GM18511 (cell line): ENCODE measurements at regions not wholly inside any gene's neighbourhood (a gene's known extent, or its start where the extent isn't known, plus 50 kb on each side); places are given as distances from the start of the nearest gene placed in this dataset.
"Not testable (repeated sequence)": the region's sequence is repeated elsewhere in the genome, so short reads cannot be mapped to it uniquely, and the experiment has no call there.

Experiments
- ATAC-seq: cut with Tn5 transposase; IDR thresholded peaks from one replicate; pipeline ENCODE4 v1.9.1; 2021; ENCODE audit warnings: mild to moderate bottlenecking, moderate library complexity; ENCODE audit not compliant: unreplicated experiment

GRCh38 chr17:77628035-77628434, 330.5 kb upstream of the TNRC6C start:
- no peak for ATAC-seq

- ATAC-seq: not testable (repeated sequence)
Observed at GRCh38 chr17:77629284-77629683, 329.2 kb upstream of the TNRC6C start.

GRCh38 chr17:77631307-77631706, 327.2 kb upstream of the TNRC6C start:
- no peak for ATAC-seq

- ATAC-seq: no peak
Observed at GRCh38 chr17:77632619-77633018, 325.9 kb upstream of the TNRC6C start.

GRCh38 chr17:77634710-77635109, 323.8 kb upstream of the TNRC6C start:
- no peak for ATAC-seq

GRCh38 chr17:77635176-77635575, 323.3 kb upstream of the TNRC6C start:
- no peak for ATAC-seq

- not testable (repeated sequence) for ATAC-seq
Observed at GRCh38 chr17:77635785-77636184, 322.7 kb upstream of the TNRC6C start.

- no peak for ATAC-seq
Observed at GRCh38 chr17:77636835-77637817, 321.4 kb upstream of the TNRC6C start.

- ATAC-seq: no peak
Observed at GRCh38 chr17:77637818-77638575, 320.5 kb upstream of the TNRC6C start.

- no peak for ATAC-seq
Observed at GRCh38 chr17:77640252-77640651, 318.3 kb upstream of the TNRC6C start.

- no peak for ATAC-seq
Observed at GRCh38 chr17:77640916-77641605, 317.4 kb upstream of the TNRC6C start.

GRCh38 chr17:77641718-77642117, 316.8 kb upstream of the TNRC6C start:
- ATAC-seq: no peak

- ATAC-seq: no peak
Observed at GRCh38 chr17:77644181-77645071, 314.1 kb upstream of the TNRC6C start.

GRCh38 chr17:77645072-77646045, 313.1 kb upstream of the TNRC6C start:
- no peak for ATAC-seq

- ATAC-seq: no peak
Observed at GRCh38 chr17:77646046-77646430, 312.5 kb upstream of the TNRC6C start.

- ATAC-seq: no peak
Observed at GRCh38 chr17:77647531-77647930, 311.0 kb upstream of the TNRC6C start.

GRCh38 chr17:77649717-77650211, 308.7 kb upstream of the TNRC6C start:
- ATAC-seq: no peak

GRCh38 chr17:77651988-77652387, 306.5 kb upstream of the TNRC6C start:
- no peak for ATAC-seq

- no peak for ATAC-seq
Observed at GRCh38 chr17:77654296-77654695, 304.2 kb upstream of the TNRC6C start.
